ENCODE measurements at regions not wholly inside any gene's neighbourhood (a gene's known extent, or its start where the extent isn't known, plus 50 kb on each side); places are given as distances from the start of the nearest gene placed in this dataset.

DNA sequence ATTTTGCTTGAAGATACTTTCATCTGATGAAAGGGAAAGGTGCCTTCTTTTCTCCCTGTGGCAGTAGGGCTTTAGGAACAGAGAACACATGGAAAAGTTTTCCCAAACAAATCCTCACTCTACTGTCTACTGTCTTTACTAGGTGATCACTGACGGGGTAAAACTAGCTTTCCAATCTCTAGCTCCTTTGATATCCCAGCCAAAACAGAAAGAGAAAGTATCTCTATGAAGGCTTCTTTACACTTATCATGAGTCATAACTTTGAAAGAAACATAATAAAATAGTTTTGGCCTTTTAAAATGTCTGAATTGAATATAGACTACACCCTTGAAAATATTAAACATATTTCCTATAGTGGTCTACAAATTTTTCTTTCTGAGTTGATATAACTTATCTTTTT is 214.5 kb downstream of the DSEL start:
- no peak for DNase-seq (ENCODE audit: low spot score)
- Mint-ChIP-seq H3K9me3 (ENCODE audit: low read depth) (peaks cover 6% of the 10 kb centered on the region), H3K27ac (ENCODE audit: unreplicated experiment) (peak overlapping the region; percentile 92), H3K4me3 (ENCODE audit: unreplicated experiment) (peak overlapping the region; percentile 40), H3K36me3 (ENCODE audit: low read depth) (no peaks in the 10 kb centered on the region), H3K4me1 (ENCODE audit: low read depth) (peaks cover 21% of the 10 kb centered on the region), H3K27me3 (ENCODE audit: low read depth) (no peaks in the 10 kb centered on the region)
- TF ChIP-seq, protein P1, sequence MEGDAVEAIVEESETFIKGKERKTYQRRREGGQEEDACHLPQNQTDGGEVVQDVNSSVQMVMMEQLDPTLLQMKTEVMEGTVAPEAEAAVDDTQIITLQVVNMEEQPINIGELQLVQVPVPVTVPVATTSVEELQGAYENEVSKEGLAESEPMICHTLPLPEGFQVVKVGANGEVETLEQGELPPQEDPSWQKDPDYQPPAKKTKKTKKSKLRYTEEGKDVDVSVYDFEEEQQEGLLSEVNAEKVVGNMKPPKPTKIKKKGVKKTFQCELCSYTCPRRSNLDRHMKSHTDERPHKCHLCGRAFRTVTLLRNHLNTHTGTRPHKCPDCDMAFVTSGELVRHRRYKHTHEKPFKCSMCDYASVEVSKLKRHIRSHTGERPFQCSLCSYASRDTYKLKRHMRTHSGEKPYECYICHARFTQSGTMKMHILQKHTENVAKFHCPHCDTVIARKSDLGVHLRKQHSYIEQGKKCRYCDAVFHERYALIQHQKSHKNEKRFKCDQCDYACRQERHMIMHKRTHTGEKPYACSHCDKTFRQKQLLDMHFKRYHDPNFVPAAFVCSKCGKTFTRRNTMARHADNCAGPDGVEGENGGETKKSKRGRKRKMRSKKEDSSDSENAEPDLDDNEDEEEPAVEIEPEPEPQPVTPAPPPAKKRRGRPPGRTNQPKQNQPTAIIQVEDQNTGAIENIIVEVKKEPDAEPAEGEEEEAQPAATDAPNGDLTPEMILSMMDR (IDR thresholded peaks at IDR 0.05) = no peak

DNA sequence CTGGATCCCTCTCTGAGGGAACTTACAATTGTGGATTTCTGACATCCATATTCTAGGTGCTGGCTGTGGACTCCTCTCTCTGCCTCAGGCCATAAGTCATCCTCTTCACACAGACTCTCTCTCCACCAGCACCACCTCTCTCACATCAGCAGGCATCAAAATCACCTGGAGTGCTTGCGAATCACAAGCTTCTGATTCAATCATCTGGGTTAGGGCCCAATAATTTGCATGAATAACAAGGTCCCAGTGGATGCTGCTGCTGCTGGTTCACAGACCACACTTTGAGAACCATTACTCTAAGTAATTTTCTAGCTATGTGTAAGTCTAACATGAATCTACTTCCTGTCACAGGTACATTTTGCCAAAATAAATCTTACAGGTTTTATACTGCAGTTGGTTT is 214.9 kb downstream of the DSEL start:
- DNase-seq (ENCODE audit: low spot score) = no peak
- Mint-ChIP-seq H3K4me1 (ENCODE audit: low read depth) (peaks cover 21% of the 10 kb centered on the region), H3K27ac (ENCODE audit: unreplicated experiment) (peak overlapping the region; percentile 92), H3K9me3 (ENCODE audit: low read depth) (peaks cover 6% of the 10 kb centered on the region), H3K27me3 (ENCODE audit: low read depth) (no peaks in the 10 kb centered on the region), H3K4me3 (ENCODE audit: unreplicated experiment) (no peak overlapping the region), H3K36me3 (ENCODE audit: low read depth) (no peaks in the 10 kb centered on the region)
- TF ChIP-seq, protein P1 (IDR thresholded peaks at IDR 0.05) = no peak

DNA sequence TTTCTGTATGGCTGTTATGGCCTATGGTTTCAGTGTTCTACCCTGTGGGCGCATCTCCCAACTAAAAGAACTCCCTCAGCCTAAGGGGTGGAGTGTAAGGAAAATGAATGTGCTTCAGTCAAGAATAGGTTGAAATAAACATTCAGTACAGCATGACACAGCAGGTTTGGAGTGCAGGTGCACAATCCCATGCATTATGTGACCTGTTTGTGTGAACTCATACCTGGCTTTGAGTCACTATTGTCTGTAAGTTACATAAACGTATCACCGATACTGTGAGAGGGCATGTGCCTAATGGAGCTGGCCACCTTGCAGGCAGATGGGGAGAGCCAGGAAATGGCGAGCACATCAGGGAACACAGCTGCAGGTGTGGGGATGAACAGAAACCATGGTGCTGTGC is 216.0 kb downstream of the DSEL start:
- Mint-ChIP-seq H3K9me3 (ENCODE audit: low read depth) (peaks cover 6% of the 10 kb centered on the region), H3K4me1 (ENCODE audit: low read depth) (peaks cover 21% of the 10 kb centered on the region), H3K27ac (ENCODE audit: unreplicated experiment) (no peak overlapping the region), H3K4me3 (ENCODE audit: unreplicated experiment) (no peak overlapping the region), H3K36me3 (ENCODE audit: low read depth) (no peaks in the 10 kb centered on the region), H3K27me3 (ENCODE audit: low read depth) (no peaks in the 10 kb centered on the region)
- DNase-seq (ENCODE audit: low spot score) = no peak
- TF ChIP-seq, protein P1 (IDR thresholded peaks at IDR 0.05) = no peak

DNA sequence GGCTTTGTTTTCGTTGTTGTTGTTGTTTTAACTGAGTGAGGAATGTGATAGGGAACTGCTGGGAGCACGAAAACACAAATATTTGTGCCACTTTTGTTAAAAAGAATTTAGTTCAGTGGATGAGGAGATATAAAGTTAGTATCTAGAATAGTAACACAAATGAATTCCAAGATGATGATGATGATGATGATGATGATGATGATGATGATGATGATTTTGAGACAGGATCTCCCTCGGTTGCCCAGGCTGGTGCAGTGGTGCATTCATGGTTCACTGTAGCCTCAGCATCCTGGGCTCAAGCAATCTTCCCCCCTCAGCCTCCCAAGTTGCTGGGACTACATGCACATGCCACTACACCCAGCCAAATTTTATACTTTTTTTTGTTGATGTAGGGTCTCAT is 223.7 kb downstream of the DSEL start:
- H3K9me3 Mint-ChIP-seq (ENCODE audit: low read depth) = peaks cover 7% of the 10 kb centered on the region
- TF ChIP-seq, protein P1 (IDR thresholded peaks at IDR 0.05) = no peak
- H3K27me3 Mint-ChIP-seq (ENCODE audit: low read depth) = no peaks in the 10 kb centered on the region

DNA sequence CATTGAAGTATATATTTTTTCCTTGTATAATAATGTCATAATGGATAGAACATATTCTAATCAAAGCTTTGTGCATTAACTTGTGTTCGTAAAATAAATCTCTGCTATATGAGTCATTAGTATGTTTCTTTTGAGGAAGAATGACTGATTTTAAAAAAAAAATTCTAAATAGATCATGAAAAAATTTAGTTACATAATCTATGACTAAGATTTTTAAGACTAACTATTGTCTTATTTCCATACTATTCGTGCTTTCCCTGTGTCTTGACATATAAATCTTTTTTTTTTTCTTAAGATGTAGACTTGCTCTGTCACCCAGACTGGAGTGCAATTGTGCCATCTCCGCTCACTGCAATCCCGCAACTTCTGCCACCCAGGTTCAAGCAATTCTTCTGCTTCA is 226.1 kb downstream of the DSEL start:
- Mint-ChIP-seq H3K4me1 (ENCODE audit: low read depth) (no peaks in the 10 kb centered on the region), H3K27me3 (ENCODE audit: low read depth) (no peaks in the 10 kb centered on the region), H3K27ac (ENCODE audit: unreplicated experiment) (no peak overlapping the region), H3K36me3 (ENCODE audit: low read depth) (no peaks in the 10 kb centered on the region), H3K4me3 (ENCODE audit: unreplicated experiment) (no peak overlapping the region), H3K9me3 (ENCODE audit: low read depth) (peaks cover 7% of the 10 kb centered on the region)
- no peak for DNase-seq (ENCODE audit: low spot score)
- TF ChIP-seq, protein P1 (IDR thresholded peaks at IDR 0.05) = no peak

More for the DNA sequence above, 223.7 kb downstream of the DSEL start:
- H3K4me3 Mint-ChIP-seq (ENCODE audit: unreplicated experiment) = no peak overlapping the region
- no peak overlapping the region for H3K27ac Mint-ChIP-seq (ENCODE audit: unreplicated experiment)
- no peaks in the 10 kb centered on the region for H3K4me1 Mint-ChIP-seq (ENCODE audit: low read depth)
- DNase-seq (ENCODE audit: low spot score) = no peak
- H3K36me3 Mint-ChIP-seq (ENCODE audit: low read depth) = no peaks in the 10 kb centered on the region

All from chondrocyte (in vitro differentiated cells).